ENCODE measurements at regions not wholly inside any gene's neighbourhood (a gene's known extent, or its start where the extent isn't known, plus 50 kb on each side); places are given as distances from the start of the nearest gene placed in this dataset.

DNA sequence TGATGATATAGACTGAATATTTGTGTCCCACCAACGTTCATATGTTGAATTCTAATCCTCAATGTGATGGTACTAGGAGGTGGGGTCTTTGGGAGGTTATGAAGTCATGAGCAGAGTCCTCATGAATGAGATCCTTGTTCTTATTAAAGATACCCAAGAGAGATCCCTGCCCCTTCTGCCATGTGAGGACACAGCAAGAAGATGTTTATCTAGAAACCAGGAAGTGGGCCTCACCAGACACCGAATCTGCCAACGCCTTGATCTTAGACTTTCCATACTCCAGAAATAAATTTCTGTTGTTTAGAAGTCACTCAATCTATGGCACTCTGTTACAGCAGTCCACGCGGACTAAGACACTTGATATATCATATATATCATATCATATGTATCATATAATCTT is 67.7 kb upstream of the GCM1 start:
- ATAC-seq (ENCODE audit: low read depth in 2 of 2) (peak; percentile 89 to 90), DNase-seq (peak; percentile 49)
- peaks cover 10 to 41% of the 10 kb centered on the region in 2 donors for H3K36me3 Mint-ChIP-seq
- H3K27me3 Mint-ChIP-seq = no peaks in the 10 kb centered on the region
- H3K9me3 Mint-ChIP-seq = peaks cover 0 to 7% (median 4%) of the 10 kb centered on the region in 7 donors
- peaks cover 58 to 82% (median 78%) of the 10 kb centered on the region in 3 donors for H3K4me1 Mint-ChIP-seq
- peak overlapping the region in 7 of 8 donors; percentile 16 to 84 (median 70) for H3K4me3 Mint-ChIP-seq
- peak overlapping the region; percentile 89 to 96 (median 94) for H3K27ac Mint-ChIP-seq

DNA sequence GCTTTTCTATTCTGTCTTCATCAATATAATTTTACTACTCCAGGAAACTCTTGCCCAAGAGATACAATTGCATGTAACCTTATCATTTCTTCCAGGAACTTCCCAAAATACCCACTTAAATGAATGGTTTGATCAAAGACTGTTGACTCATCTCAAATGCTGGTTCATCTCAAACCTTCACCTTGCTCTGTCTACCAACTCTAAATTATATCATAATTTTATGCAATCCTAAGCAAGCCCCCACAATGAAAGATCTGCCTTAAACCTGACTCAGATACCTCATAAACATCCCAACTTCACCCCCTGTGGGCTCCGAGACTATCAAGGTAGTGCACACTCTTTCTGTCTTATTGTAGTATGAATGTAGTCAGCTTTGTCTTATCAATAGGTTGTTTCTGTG is 65.5 kb upstream of the GCM1 start:
- H3K36me3 Mint-ChIP-seq = peaks cover 4 to 30% of the 10 kb centered on the region in 2 donors
- no peaks in the 10 kb centered on the region for H3K27me3 Mint-ChIP-seq
- H3K9me3 Mint-ChIP-seq = peaks cover 0 to 6% (median 1%) of the 10 kb centered on the region in 7 donors
- H3K27ac Mint-ChIP-seq = peak overlapping the region in 5 of 6 donors; percentile 7 to 89 (median 76)
- DNase-seq = no peak
- H3K4me1 Mint-ChIP-seq = peaks cover 51 to 70% (median 68%) of the 10 kb centered on the region in 3 donors
- peak overlapping the region in 1 of 8 donors; percentile 60 for H3K4me3 Mint-ChIP-seq
- ATAC-seq (ENCODE audit: low read depth in 2 of 2) = no peak

DNA sequence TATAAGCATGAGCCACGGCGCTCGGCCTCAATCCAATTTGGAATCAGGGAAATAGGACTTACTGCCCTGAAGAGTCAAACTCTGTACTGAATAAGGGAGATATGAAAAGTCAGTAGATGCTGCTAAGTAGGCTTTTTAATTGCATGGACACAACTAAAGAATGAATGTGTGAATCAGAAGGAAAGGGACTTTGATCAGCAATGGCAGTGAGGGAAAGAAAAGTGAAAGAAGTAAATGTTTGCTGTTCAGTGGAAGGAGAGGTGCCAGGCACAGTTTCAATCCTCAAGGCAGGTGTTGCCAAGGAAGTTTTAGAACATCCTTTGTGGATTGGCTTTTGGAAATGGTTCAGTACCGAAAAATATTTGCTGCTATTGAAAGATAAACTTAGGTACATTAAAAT is 62.2 kb upstream of the GCM1 start:
- DNase-seq = no peak

DNA sequence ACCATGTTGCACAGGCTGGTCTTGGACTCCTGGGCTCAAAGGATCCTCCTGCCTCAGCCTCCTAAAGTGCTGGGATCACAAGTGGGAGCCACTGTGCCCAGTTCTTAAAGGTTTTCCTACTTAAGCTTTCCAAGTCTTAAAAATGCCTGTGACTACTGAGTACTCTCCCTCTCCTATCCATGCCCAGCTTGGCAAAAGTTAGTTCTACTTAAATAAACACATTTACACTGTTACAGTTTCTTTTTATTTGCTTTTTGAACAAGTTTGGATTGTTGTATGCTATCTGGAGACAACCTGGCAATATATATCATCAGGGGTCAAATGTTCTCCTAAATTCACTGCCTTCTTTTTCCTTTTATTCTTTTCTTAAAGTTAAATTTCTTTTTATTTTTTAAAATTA is 61.0 kb upstream of the GCM1 start:
- Mint-ChIP-seq H3K27me3 (no peaks in the 10 kb centered on the region), H3K27ac (peak overlapping the region in 2 of 6 donors; percentile 78 to 88), H3K9me3 (peaks cover 0 to 6% (median 2%) of the 10 kb centered on the region in 7 donors), H3K36me3 (peaks cover 0 to 4% of the 10 kb centered on the region in 2 donors), H3K4me3 (no peak overlapping the region), H3K4me1 (peaks cover 41 to 62% (median 61%) of the 10 kb centered on the region in 3 donors)
- ATAC-seq (ENCODE audit: low read depth in 2 of 2) (no peak), DNase-seq (no peak)

More for the DNA sequence above, 62.2 kb upstream of the GCM1 start:
- Mint-ChIP-seq H3K36me3 (peaks cover 4 to 10% of the 10 kb centered on the region in 2 donors), H3K4me1 (peaks cover 44 to 61% (median 59%) of the 10 kb centered on the region in 3 donors), H3K27ac (peak overlapping the region in 4 of 6 donors; percentile 60 to 74 (median 70)), H3K4me3 (peak overlapping the region in 4 of 8 donors; percentile 2 to 64 (median 12)), H3K9me3 (peaks cover 0 to 6% (median 2%) of the 10 kb centered on the region in 7 donors), H3K27me3 (no peaks in the 10 kb centered on the region)
- no peak for ATAC-seq (ENCODE audit: low read depth in 2 of 2)

DNA sequence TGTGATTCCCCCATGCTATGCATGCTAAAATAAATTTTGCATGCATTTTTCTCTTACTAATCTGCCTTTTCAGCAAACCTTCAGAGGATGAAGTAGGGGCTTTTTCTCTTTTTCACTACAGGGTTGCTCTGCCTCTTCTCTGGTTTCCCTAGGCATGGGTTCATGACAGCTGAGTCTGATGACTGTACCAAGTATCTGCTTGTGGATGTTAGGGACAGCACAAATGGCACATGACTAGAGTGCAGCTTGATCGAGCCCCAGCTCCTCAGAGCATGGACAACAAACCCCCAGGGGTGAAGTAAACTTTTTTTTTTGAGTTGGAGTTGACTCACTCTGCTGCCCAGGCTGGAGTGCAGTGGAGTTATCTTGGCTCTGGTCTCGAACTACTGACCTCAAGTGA is 57.1 kb upstream of the GCM1 start:
- Mint-ChIP-seq H3K27me3 (no peaks in the 10 kb centered on the region), H3K36me3 (no peaks in the 10 kb centered on the region), H3K9me3 (peaks cover 0 to 4% (median 0%) of the 10 kb centered on the region in 7 donors), H3K27ac (peak overlapping the region; percentile 64 to 97 (median 87)), H3K4me3 (peak overlapping the region; percentile 21 to 79 (median 61)), H3K4me1 (peaks cover 45 to 72% (median 71%) of the 10 kb centered on the region in 3 donors)
- DNase-seq (no peak), ATAC-seq (ENCODE audit: low read depth in 2 of 2) (peak; percentile 59 to 68)

DNA sequence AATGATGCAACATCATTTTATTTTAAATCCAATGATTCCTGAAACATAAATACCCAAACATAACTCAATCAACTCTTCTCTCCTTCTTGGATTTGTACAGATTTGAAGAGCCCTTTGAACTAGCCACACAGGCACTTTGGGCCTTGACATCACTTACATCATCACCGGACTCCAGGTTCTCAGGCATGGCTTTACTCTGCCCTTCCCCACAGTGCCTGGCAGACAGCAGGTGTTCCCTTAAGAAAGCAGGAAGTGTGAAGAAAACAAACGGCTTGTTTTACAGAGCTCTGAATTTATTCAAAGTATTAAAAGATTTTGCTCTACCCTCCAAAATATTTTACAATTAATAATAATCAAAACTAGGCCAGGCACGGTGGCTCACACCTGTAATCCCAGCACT is 54.8 kb upstream of the GCM1 start:
- Mint-ChIP-seq H3K4me1 (peaks cover 49 to 87% (median 79%) of the 10 kb centered on the region in 3 donors), H3K27ac (peak overlapping the region; percentile 81 to 97 (median 95)), H3K9me3 (peaks cover 0 to 4% (median 0%) of the 10 kb centered on the region in 7 donors), H3K4me3 (peak overlapping the region; percentile 32 to 88 (median 65)), H3K27me3 (no peaks in the 10 kb centered on the region), H3K36me3 (no peaks in the 10 kb centered on the region)
- DNase-seq (no peak), ATAC-seq (ENCODE audit: low read depth in 2 of 2) (no peak)

DNA sequence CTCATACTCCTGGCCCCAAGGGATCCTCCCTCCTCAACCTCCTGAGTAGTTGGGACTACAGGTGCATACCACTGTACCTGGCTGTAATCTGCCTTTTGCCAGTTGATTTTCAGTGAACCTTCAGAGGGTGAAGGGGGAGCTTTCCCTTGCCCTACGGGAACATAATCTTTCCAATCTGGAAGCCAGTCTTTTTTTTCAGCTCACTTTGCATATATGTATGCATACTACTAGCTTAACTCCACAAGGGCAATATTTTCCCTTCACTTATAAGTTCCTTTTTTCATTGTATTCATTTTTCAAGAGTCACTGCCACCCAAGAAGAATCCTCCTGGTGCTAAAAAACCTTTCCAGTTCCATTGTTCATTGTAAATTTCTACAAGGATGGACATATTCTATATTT is 53.4 kb upstream of the GCM1 start:
- ATAC-seq (ENCODE audit: low read depth in 2 of 2) = no peak
- peak overlapping the region in 4 of 6 donors; percentile 67 to 96 (median 82) for H3K27ac Mint-ChIP-seq

DNA sequence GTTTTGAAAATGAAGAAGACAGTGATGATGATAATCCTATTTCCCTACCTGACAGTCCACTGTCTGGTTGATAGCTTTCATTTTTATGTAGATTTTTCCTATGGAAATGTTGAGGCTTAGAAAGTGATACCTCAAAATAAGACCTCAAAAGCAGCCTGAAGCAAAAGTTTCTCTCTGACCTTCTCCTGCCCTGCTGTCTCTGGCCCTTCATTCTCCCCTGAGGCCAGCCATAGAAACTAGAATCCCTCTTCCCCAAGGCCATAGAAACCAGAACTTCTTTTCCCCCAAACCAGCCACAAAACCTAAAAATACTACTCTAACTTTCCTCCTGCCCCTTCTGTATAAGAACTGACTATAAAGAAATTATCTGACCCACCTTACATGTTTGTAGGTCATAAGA is 52.6 kb upstream of the GCM1 start:
- no peak for ATAC-seq (ENCODE audit: low read depth in 2 of 2)
- no peaks in the 10 kb centered on the region for H3K27me3 Mint-ChIP-seq
- no peaks in the 10 kb centered on the region for H3K36me3 Mint-ChIP-seq
- no peak for DNase-seq
- peaks cover 0 to 7% (median 0%) of the 10 kb centered on the region in 7 donors for H3K9me3 Mint-ChIP-seq
- H3K4me3 Mint-ChIP-seq = peak overlapping the region; percentile 3 to 84 (median 58)
- H3K27ac Mint-ChIP-seq = peak overlapping the region; percentile 34 to 96 (median 76)
- peaks cover 52 to 86% (median 74%) of the 10 kb centered on the region in 3 donors for H3K4me1 Mint-ChIP-seq

More for the DNA sequence above, 53.4 kb upstream of the GCM1 start:
- H3K9me3 Mint-ChIP-seq = peaks cover 0 to 7% (median 0%) of the 10 kb centered on the region in 7 donors
- H3K36me3 Mint-ChIP-seq = no peaks in the 10 kb centered on the region
- H3K27me3 Mint-ChIP-seq = no peaks in the 10 kb centered on the region
- peaks cover 52 to 87% (median 79%) of the 10 kb centered on the region in 3 donors for H3K4me1 Mint-ChIP-seq
- peak overlapping the region; percentile 51 to 87 (median 71) for H3K4me3 Mint-ChIP-seq
- DNase-seq = no peak

DNA sequence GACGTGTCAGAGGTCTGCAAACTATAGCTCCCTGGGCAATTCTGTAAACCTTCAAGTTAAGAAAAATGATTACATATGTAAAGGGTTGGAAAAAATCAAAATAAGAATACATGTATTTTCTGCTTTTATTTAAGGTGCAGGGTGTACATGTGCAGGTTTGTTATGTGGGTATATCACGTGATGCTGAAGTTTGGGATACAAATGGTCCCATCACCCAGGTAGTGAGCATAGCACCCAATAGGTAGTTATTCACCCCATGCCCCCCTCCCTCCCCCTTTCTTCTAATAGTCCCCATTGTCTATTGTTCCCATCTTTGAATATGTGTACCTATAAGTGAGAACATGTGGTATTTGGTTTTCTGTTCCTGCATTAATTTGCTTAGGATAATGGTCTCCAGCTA is 51.1 kb upstream of the GCM1 start:
- DNase-seq (no peak), ATAC-seq (ENCODE audit: low read depth in 2 of 2) (no peak)
- no peaks in the 10 kb centered on the region for H3K27me3 Mint-ChIP-seq
- H3K27ac Mint-ChIP-seq = peak overlapping the region in 5 of 6 donors; percentile 2 to 92 (median 57)
- H3K36me3 Mint-ChIP-seq = no peaks in the 10 kb centered on the region
- H3K9me3 Mint-ChIP-seq = peaks cover 0 to 7% (median 0%) of the 10 kb centered on the region in 7 donors
- H3K4me1 Mint-ChIP-seq = peaks cover 51 to 86% (median 74%) of the 10 kb centered on the region in 3 donors
- peak overlapping the region in 4 of 8 donors; percentile 52 to 82 (median 78) for H3K4me3 Mint-ChIP-seq

DNA sequence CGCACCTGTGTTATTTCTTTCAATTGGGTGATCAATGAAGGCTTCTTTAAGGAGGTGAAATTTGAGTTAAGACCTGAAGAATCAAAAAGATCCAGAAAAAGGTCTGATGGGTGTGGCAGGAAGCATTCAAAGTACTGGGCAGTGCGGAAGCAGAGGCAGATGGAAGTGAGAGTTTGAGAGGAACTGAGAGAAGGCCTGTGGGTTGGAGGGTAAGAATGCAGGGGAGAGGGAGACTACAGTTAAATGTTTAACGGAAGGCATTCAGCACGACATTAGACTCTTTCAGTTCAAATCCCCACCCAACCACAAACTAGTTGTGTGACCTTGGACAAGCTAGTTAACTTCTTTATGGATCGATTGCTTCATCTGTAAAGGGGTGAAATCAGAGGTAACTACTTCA is 50.5 kb upstream of the GCM1 start:
- peak overlapping the region in 7 of 8 donors; percentile 15 to 82 (median 52) for H3K4me3 Mint-ChIP-seq
- H3K36me3 Mint-ChIP-seq = no peaks in the 10 kb centered on the region
- ATAC-seq (ENCODE audit: low read depth in 2 of 2) = peak; percentile 99
- peaks cover 0 to 7% (median 0%) of the 10 kb centered on the region in 7 donors for H3K9me3 Mint-ChIP-seq
- H3K27ac Mint-ChIP-seq = peak overlapping the region; percentile 1 to 92 (median 24)
- peaks cover 54 to 86% (median 74%) of the 10 kb centered on the region in 3 donors for H3K4me1 Mint-ChIP-seq
- DNase-seq = peak; percentile 79
- no peaks in the 10 kb centered on the region for H3K27me3 Mint-ChIP-seq
